Endothelial cell of umbilical vein (primary cell): ENCODE measurements at regions not wholly inside any gene's neighbourhood (a gene's known extent, or its start where the extent isn't known, plus 50 kb on each side); places are given as distances from the start of the nearest gene placed in this dataset.

Source experiments
- BruUV-seq: library from RNA; stranded (reverse); fragments of 400-500 nt; replicated peaks from 2 replicates; lab custom pipeline; 2021; lab: Mats Ljungman, UMichigan
- CTCF ChIA-PET: fragments of 300-600, 350-600 bp; sonication (Branson Sonifier 250); formaldehyde crosslinking; loops from one replicate; lab custom pipeline; 2021; ENCODE audit warnings: antibody characterized with exemption, inconsistent platforms; lab: Charles Lee
- POLR2A ChIA-PET: fragments of 300-600, 350-600 bp; sonication (Branson Sonifier 250); formaldehyde crosslinking; loops from one replicate; lab custom pipeline; 2021; ENCODE audit warnings: antibody characterized with exemption, inconsistent platforms; lab: Charles Lee
- DNase-seq: peaks from one replicate; pipeline ENCODE4 v3.0.0-alpha.2; 2011; ENCODE audit warnings: low read depth, low spot score
- FAIRE-seq: peaks from 2 replicates; lab custom pipeline; 2011; peaks lifted over from hg19 to GRCh38; lab: Jason Lieb, UNC
- H2AFZ ChIP-seq: 2 replicates; pipeline ENCODE4 v1.6.0; 2012; ENCODE audit warnings: low read depth, low read length, control low read depth, inconsistent platforms
- H3K27ac ChIP-seq: 2 replicates; pipeline ENCODE4 v1.5.1; 2011; ENCODE audit warnings: low read depth, mild to moderate bottlenecking, control low read depth, low read length, moderate library complexity; ENCODE audit not compliant: insufficient read depth
- H3K27me3 ChIP-seq, 2 experiments: 2 replicates each; pipeline versions ENCODE4 v1.6.0 to v1.6.1; 2011; ENCODE audit warnings: low read length in 2 of 2, mixed read lengths in 1 of 2; ENCODE audit not compliant: control insufficient read depth in 2 of 2, insufficient read depth in 2 of 2
- H3K36me3 ChIP-seq, 2 experiments: 2 replicates in 1 of 2; 3 replicates in 1 of 2; pipeline ENCODE4 v1.5.1; 2011; ENCODE audit warnings: low read length in 2 of 2, mild to moderate bottlenecking in 1 of 2, moderate library complexity in 1 of 2; ENCODE audit not compliant: control insufficient read depth in 2 of 2, insufficient read depth in 2 of 2; ENCODE audit errors: extremely low read depth in 1 of 2
- H3K4me1 ChIP-seq: 3 replicates; pipeline ENCODE4 v1.5.1; 2011; ENCODE audit warnings: mild to moderate bottlenecking, low read length; ENCODE audit not compliant: control insufficient read depth, insufficient read depth; ENCODE audit errors: extremely low read depth
- H3K4me2 ChIP-seq: 2 replicates; pipeline ENCODE4 v1.6.1; 2011; ENCODE audit warnings: low read length, control low read depth, mixed read lengths; ENCODE audit not compliant: insufficient read depth
- H3K4me3 ChIP-seq, 3 experiments: fragments of 200-600 bp in 1 of 3; sonication (generic), shearing (Covaris generic) in 1 of 3; replicated peaks in 1 of 3; 2 replicates each; pipeline ENCODE4 v1.5.1; 2011 to 2016; ENCODE audit warnings: control low read depth in 3 of 3, low read length in 3 of 3, mild to moderate bottlenecking in 2 of 3, inconsistent platforms in 1 of 3, low read depth in 1 of 3, moderate library complexity in 1 of 3; ENCODE audit not compliant: insufficient read depth in 1 of 3
- H3K79me2 ChIP-seq: 2 replicates; pipeline ENCODE4 v1.6.0; 2012; ENCODE audit warnings: low read length, inconsistent platforms; ENCODE audit not compliant: control insufficient read depth, insufficient read depth
- H3K9ac ChIP-seq: replicated peaks from 2 replicates; pipeline ENCODE3; 2011; ENCODE audit warnings: low read length, control low read depth; ENCODE audit not compliant: insufficient read depth; ENCODE audit errors: extremely low read depth
- H3K9me1 ChIP-seq: replicated peaks from 3 replicates; pipeline ENCODE4 v1.6.0; 2011; ENCODE audit warnings: mild to moderate bottlenecking, low read length; ENCODE audit not compliant: control insufficient read depth, insufficient read depth; ENCODE audit errors: extremely low read depth
- H3K9me3 ChIP-seq: replicated peaks from 2 replicates; pipeline ENCODE4 v1.5.1; 2012; ENCODE audit warnings: low read length, inconsistent platforms; ENCODE audit not compliant: control insufficient read depth, insufficient read depth
- H4K20me1 ChIP-seq: replicated peaks from 2 replicates; pipeline ENCODE3; 2011; ENCODE audit warnings: mild to moderate bottlenecking, low read length; ENCODE audit not compliant: control insufficient read depth, insufficient read depth; ENCODE audit errors: extremely low read depth
- CTCF ChIP-seq, 2 donors: IDR thresholded peaks; 1 replicate in 1 of 2; 2 replicates in 1 of 2; pipeline ENCODE4 v1.5.1; 2011; ENCODE audit warnings: low read length in 2 of 2, mild to moderate bottlenecking in 2 of 2, moderate library complexity in 2 of 2, control low read depth in 1 of 2, inconsistent platforms in 1 of 2, low read depth in 1 of 2; ENCODE audit not compliant: insufficient read depth in 1 of 2; ENCODE audit errors: extremely low read depth in 1 of 2
- EZH2 ChIP-seq: IDR thresholded peaks from 2 replicates; pipeline ENCODE4 v1.6.1; 2012; ENCODE audit warnings: borderline replicate concordance, low read depth, mild to moderate bottlenecking, moderate library complexity, low read length, inconsistent platforms; ENCODE audit not compliant: severe bottlenecking
- FOS ChIP-seq: IDR thresholded peaks from 2 replicates; pipeline ENCODE4 v1.6.1; 2011; ENCODE audit warnings: mild to moderate bottlenecking, low read length, moderate library complexity, borderline replicate concordance; ENCODE audit not compliant: insufficient read depth
- GATA2 ChIP-seq: IDR thresholded peaks from 2 replicates; pipeline ENCODE4 v1.7.0; 2011; ENCODE audit warnings: low read depth, mild to moderate bottlenecking, moderate library complexity, mixed read lengths, low read length; ENCODE audit not compliant: insufficient read length, insufficient read depth
- JUN ChIP-seq: IDR thresholded peaks from 2 replicates; pipeline ENCODE4 v1.6.1; 2011; ENCODE audit warnings: borderline replicate concordance, low read depth; ENCODE audit not compliant: insufficient read length, insufficient read depth
- MAX ChIP-seq: IDR thresholded peaks from 2 replicates; pipeline ENCODE4 v1.6.1; 2011; ENCODE audit not compliant: insufficient read depth, insufficient read length
- MYC ChIP-seq: IDR thresholded peaks from one replicate; pipeline ENCODE4 v1.6.1; 2011; ENCODE audit warnings: mild to moderate bottlenecking, low read depth, low read length
- POLR2A ChIP-seq: IDR thresholded peaks from 2 replicates; pipeline ENCODE4 v1.6.1; 2012; ENCODE audit warnings: low read depth, mild to moderate bottlenecking, control low read depth, low read length
- POLR2AphosphoS5 ChIP-seq: IDR thresholded peaks from 2 replicates; pipeline ENCODE4 v1.6.1; 2012; ENCODE audit warnings: low read depth, mild to moderate bottlenecking, control low read depth, low read length, moderate library complexity; ENCODE audit not compliant: insufficient read depth
- dilution Hi-C: fragments of 300-500 bp; cut with MboI; formaldehyde crosslinking; loops from one replicate; pipeline ENCODE4 v1.15.0; 2019; ENCODE audit warnings: low sequenced_read_pairs; ENCODE audit not compliant: extremely low pct_ligation_motif_present
- intact Hi-C: fragments of 100-400 bp; cut with micrococcal nuclease; formaldehyde crosslinking; loops from one replicate; pipeline ENCODE4 v1.10.0; 2022

GRCh38 chr15:66866656-66867055 is 164.6 kb downstream of the SMAD6 start:
- POLR2A ChIA-PET, result no interaction called here
- dilution Hi-C loops (no loop called here), intact Hi-C loops (no loop called here)
- CTCF ChIA-PET, result no interaction called here
- no peak for DNase-seq
- Histone ChIP-seq H2AFZ (no peak overlapping the region), H3K9me1 (no peaks in the 10 kb centered on the region), H4K20me1 (no peaks in the 10 kb centered on the region), H3K27ac (no peak overlapping the region), H3K4me2 (no peak overlapping the region), H3K9me3 (no peaks in the 10 kb centered on the region), H3K9ac (no peak overlapping the region), H3K79me2 (no peaks in the 10 kb centered on the region), H3K36me3 (no peaks in the 10 kb centered on the region), H3K4me1 (no peaks in the 10 kb centered on the region), H3K27me3 (no peaks in the 10 kb centered on the region), H3K4me3 (no peak overlapping the region)
- no peak for FAIRE-seq
- no peak for TF ChIP-seq EZH2
- no peak for TF ChIP-seq FOS
- TF ChIP-seq JUN, result no peak
- TF ChIP-seq MYC, result no peak
- TF ChIP-seq POLR2A, result no peak
- TF ChIP-seq MAX, result no peak
- no peak for TF ChIP-seq GATA2
- no peak for TF ChIP-seq POLR2AphosphoS5
- no peak for TF ChIP-seq CTCF (IDR thresholded peaks at IDR 0.05; ENCODE audit: extremely low read depth in 1 of 2, insufficient read depth in 1 of 2, low read depth in 1 of 2, low read length in 2 of 2)
- no TSS peak for BruUV-seq
